ENCODE measurements at regions not wholly inside any gene's neighbourhood (a gene's known extent, or its start where the extent isn't known, plus 50 kb on each side); places are given as distances from the start of the nearest gene placed in this dataset.

GRCh38 chr2:217647925-217648324 is 354.9 kb downstream of the TNS1 start:
- Histone ChIP-seq H3K4me2 (ENCODE audit: low read length) (no peak overlapping the region), H3K79me1 (ENCODE audit: low read length) (peaks cover 3% of the 10 kb centered on the region), H2BK12ac (ENCODE audit: low read length) (no peak overlapping the region), H3K27ac (ENCODE audit: low read depth, low read length) (no peak overlapping the region), H3K23ac (ENCODE audit: low read length) (no peak overlapping the region), H3K36me3 (ENCODE audit: control insufficient read depth in 1 of 2, insufficient read depth in 2 of 2, low read length in 2 of 2) (no peaks in the 10 kb centered on the region), H2AK5ac (ENCODE audit: low read length) (no peak overlapping the region), H3K79me2 (ENCODE audit: control insufficient read depth, insufficient read depth, low read length, poor library complexity) (no peaks in the 10 kb centered on the region), H2BK5ac (ENCODE audit: low read depth, low read length, poor library complexity) (no peak overlapping the region), H3K18ac (ENCODE audit: low read length) (no peak overlapping the region), H2BK120ac (ENCODE audit: insufficient read depth, low read length, poor library complexity) (no peak overlapping the region), H3K9ac (ENCODE audit: low read length) (no peak overlapping the region), H2AFZ (ENCODE audit: insufficient read depth, low read length, poor library complexity) (no peak overlapping the region), H3K4me3 (ENCODE audit: low read depth, low read length) (no peak overlapping the region), H3K27me3 (ENCODE audit: insufficient read depth, low read length) (no peaks in the 10 kb centered on the region), H4K91ac (ENCODE audit: low read depth, low read length) (no peak overlapping the region), H4K8ac (ENCODE audit: low read depth, low read length) (no peak overlapping the region), H3K9me3 (ENCODE audit: insufficient read depth, low read depth, low read length) (no peaks in the 10 kb centered on the region), H3K4ac (ENCODE audit: low read depth, low read length) (no peak overlapping the region), H3K14ac (ENCODE audit: low read length) (no peak overlapping the region), H4K12ac (ENCODE audit: low read depth, low read length) (no peak overlapping the region), H3K4me1 (ENCODE audit: control insufficient read depth in 1 of 2, insufficient read depth in 2 of 2, low read length in 2 of 2) (peaks cover 4 to 13% of the 10 kb centered on the region in 2 experiments)
- DNase-seq = no peak
- WGBS (ENCODE audit: extremely low coverage, insufficient coverage, insufficient read length) = no CpG with 5 or more reads among the region's 2 CpGs

- H4K91ac ChIP-seq (ENCODE audit: low read depth, low read length) = no peak overlapping the region
- H3K4ac ChIP-seq (ENCODE audit: low read depth, low read length) = no peak overlapping the region
- no peak overlapping the region for H2BK120ac ChIP-seq (ENCODE audit: insufficient read depth, low read length, poor library complexity)
Observed at GRCh38 chr2:217647226-217647625, 355.6 kb downstream of the TNS1 start.

GRCh38 chr2:217645896-217646295 is 356.9 kb downstream of the TNS1 start:
- H3K14ac ChIP-seq (ENCODE audit: low read length) = no peak overlapping the region
- H3K27me3 ChIP-seq (ENCODE audit: insufficient read depth, low read length) = no peaks in the 10 kb centered on the region
- no peak overlapping the region for H2AK5ac ChIP-seq (ENCODE audit: low read length)
- H2BK120ac ChIP-seq (ENCODE audit: insufficient read depth, low read length, poor library complexity) = no peak overlapping the region
- no peak overlapping the region for H4K12ac ChIP-seq (ENCODE audit: low read depth, low read length)
- H3K23ac ChIP-seq (ENCODE audit: low read length) = no peak overlapping the region
- no peak overlapping the region for H2BK5ac ChIP-seq (ENCODE audit: low read depth, low read length, poor library complexity)
- H3K79me1 ChIP-seq (ENCODE audit: low read length) = peaks cover 10% of the 10 kb centered on the region
- H3K9me3 ChIP-seq (ENCODE audit: insufficient read depth, low read depth, low read length) = no peaks in the 10 kb centered on the region
- no peak overlapping the region for H4K8ac ChIP-seq (ENCODE audit: low read depth, low read length)
- peaks cover 5 to 21% of the 10 kb centered on the region in 2 experiments for H3K4me1 ChIP-seq (ENCODE audit: control insufficient read depth in 1 of 2, insufficient read depth in 2 of 2, low read length in 2 of 2)
- DNase-seq = no peak
- no peak overlapping the region for H3K27ac ChIP-seq (ENCODE audit: low read depth, low read length)
- no peak overlapping the region for H4K91ac ChIP-seq (ENCODE audit: low read depth, low read length)
- WGBS (ENCODE audit: extremely low coverage, insufficient coverage, insufficient read length) = no CpG with 5 or more reads among the region's 1 CpG
- H3K4me2 ChIP-seq (ENCODE audit: low read length) = no peak overlapping the region
- no peak overlapping the region for H3K4me3 ChIP-seq (ENCODE audit: low read depth, low read length)
- H2AFZ ChIP-seq (ENCODE audit: insufficient read depth, low read length, poor library complexity) = no peak overlapping the region
- H3K18ac ChIP-seq (ENCODE audit: low read length) = no peak overlapping the region
- H3K79me2 ChIP-seq (ENCODE audit: control insufficient read depth, insufficient read depth, low read length, poor library complexity) = no peaks in the 10 kb centered on the region
- H3K9ac ChIP-seq (ENCODE audit: low read length) = no peak overlapping the region
- H3K36me3 ChIP-seq (ENCODE audit: control insufficient read depth in 1 of 2, insufficient read depth in 2 of 2, low read length in 2 of 2) = no peaks in the 10 kb centered on the region
- H2BK12ac ChIP-seq (ENCODE audit: low read length) = no peak overlapping the region
- H3K4ac ChIP-seq (ENCODE audit: low read depth, low read length) = no peak overlapping the region

More at GRCh38 chr2:217647226-217647625, 355.6 kb downstream of the TNS1 start:
- H3K27me3 ChIP-seq (ENCODE audit: insufficient read depth, low read length) = no peaks in the 10 kb centered on the region
- no peak overlapping the region for H2AK5ac ChIP-seq (ENCODE audit: low read length)
- no peak overlapping the region for H3K4me3 ChIP-seq (ENCODE audit: low read depth, low read length)
- H3K14ac ChIP-seq (ENCODE audit: low read length) = no peak overlapping the region
- no peak overlapping the region for H2BK12ac ChIP-seq (ENCODE audit: low read length)
- H3K4me1 ChIP-seq (ENCODE audit: control insufficient read depth in 1 of 2, insufficient read depth in 2 of 2, low read length in 2 of 2) = peaks cover 5 to 20% of the 10 kb centered on the region in 2 experiments
- no peak overlapping the region for H2BK5ac ChIP-seq (ENCODE audit: low read depth, low read length, poor library complexity)
- H3K36me3 ChIP-seq (ENCODE audit: control insufficient read depth in 1 of 2, insufficient read depth in 2 of 2, low read length in 2 of 2) = no peaks in the 10 kb centered on the region
- no peak overlapping the region for H3K9ac ChIP-seq (ENCODE audit: low read length)
- H3K9me3 ChIP-seq (ENCODE audit: insufficient read depth, low read depth, low read length) = no peaks in the 10 kb centered on the region
- H4K12ac ChIP-seq (ENCODE audit: low read depth, low read length) = no peak overlapping the region
- H3K79me1 ChIP-seq (ENCODE audit: low read length) = peaks cover 10% of the 10 kb centered on the region
- no peak overlapping the region for H2AFZ ChIP-seq (ENCODE audit: insufficient read depth, low read length, poor library complexity)
- no peak for DNase-seq
- no peak overlapping the region for H3K18ac ChIP-seq (ENCODE audit: low read length)
- no peak overlapping the region for H3K4me2 ChIP-seq (ENCODE audit: low read length)
- H3K23ac ChIP-seq (ENCODE audit: low read length) = no peak overlapping the region
- H3K79me2 ChIP-seq (ENCODE audit: control insufficient read depth, insufficient read depth, low read length, poor library complexity) = no peaks in the 10 kb centered on the region
- no peak overlapping the region for H4K8ac ChIP-seq (ENCODE audit: low read depth, low read length)
- H3K27ac ChIP-seq (ENCODE audit: low read depth, low read length) = no peak overlapping the region

- no peak overlapping the region for H4K12ac ChIP-seq (ENCODE audit: low read depth, low read length)
- no peaks in the 10 kb centered on the region for H3K79me2 ChIP-seq (ENCODE audit: control insufficient read depth, insufficient read depth, low read length, poor library complexity)
- no peak overlapping the region for H2BK120ac ChIP-seq (ENCODE audit: insufficient read depth, low read length, poor library complexity)
- H2BK12ac ChIP-seq (ENCODE audit: low read length) = no peak overlapping the region
- DNase-seq = no peak
- peak overlapping the region; percentile 18 for H3K4me2 ChIP-seq (ENCODE audit: low read length)
- H3K79me1 ChIP-seq (ENCODE audit: low read length) = peaks cover 10% of the 10 kb centered on the region
- H3K4me3 ChIP-seq (ENCODE audit: low read depth, low read length) = no peak overlapping the region
- H3K27ac ChIP-seq (ENCODE audit: low read depth, low read length) = peak overlapping the region; percentile 24
- no peak overlapping the region for H4K8ac ChIP-seq (ENCODE audit: low read depth, low read length)
- peaks cover 5 to 21% of the 10 kb centered on the region in 2 experiments for H3K4me1 ChIP-seq (ENCODE audit: control insufficient read depth in 1 of 2, insufficient read depth in 2 of 2, low read length in 2 of 2)
- H3K18ac ChIP-seq (ENCODE audit: low read length) = no peak overlapping the region
- H2AK5ac ChIP-seq (ENCODE audit: low read length) = no peak overlapping the region
- no peaks in the 10 kb centered on the region for H3K36me3 ChIP-seq (ENCODE audit: control insufficient read depth in 1 of 2, insufficient read depth in 2 of 2, low read length in 2 of 2)
- H3K27me3 ChIP-seq (ENCODE audit: insufficient read depth, low read length) = no peaks in the 10 kb centered on the region
- H3K23ac ChIP-seq (ENCODE audit: low read length) = no peak overlapping the region
- no peak overlapping the region for H4K91ac ChIP-seq (ENCODE audit: low read depth, low read length)
- no peak overlapping the region for H3K4ac ChIP-seq (ENCODE audit: low read depth, low read length)
- H3K9ac ChIP-seq (ENCODE audit: low read length) = no peak overlapping the region
- peak overlapping the region; percentile 42 for H2BK5ac ChIP-seq (ENCODE audit: low read depth, low read length, poor library complexity)
- H3K9me3 ChIP-seq (ENCODE audit: insufficient read depth, low read depth, low read length) = no peaks in the 10 kb centered on the region
- no CpG with 5 or more reads among the region's 6 CpGs for WGBS (ENCODE audit: extremely low coverage, insufficient coverage, insufficient read length)
- no peak overlapping the region for H3K14ac ChIP-seq (ENCODE audit: low read length)
- no peak overlapping the region for H2AFZ ChIP-seq (ENCODE audit: insufficient read depth, low read length, poor library complexity)
Observed at GRCh38 chr2:217643789-217644301, 358.9 kb downstream of the TNS1 start.
